GM21737 (cell line): ENCODE measurements at regions not wholly inside any gene's neighbourhood (a gene's known extent, or its start where the extent isn't known, plus 50 kb on each side); places are given as distances from the start of the nearest gene placed in this dataset.
A peak's percentile ranks its signal among the peaks of the same experiment; 100 is the strongest.
"Not testable (repeated sequence)": the region's sequence is repeated elsewhere in the genome, so short reads cannot be mapped to it uniquely, and the experiment has no call there.

Experiments used
- ATAC-seq: cut with Tn5 transposase; IDR thresholded peaks from one replicate; pipeline ENCODE4 v1.9.1; 2021; ENCODE audit warnings: mild to moderate bottlenecking, moderate library complexity; ENCODE audit not compliant: unreplicated experiment

- no peak for ATAC-seq
Measured at GRCh38 chr2:199570934-199571333, 113.2 kb upstream of the SATB2 start.

- ATAC-seq: no peak
Measured at GRCh38 chr2:199569336-199569735, 111.6 kb upstream of the SATB2 start.

- no peak for ATAC-seq
Measured at GRCh38 chr2:199558156-199558555, 100.4 kb upstream of the SATB2 start.

GRCh38 chr2:199556527-199557285 lies 99.0 kb upstream of the SATB2 start:
- no peak for ATAC-seq

- ATAC-seq: no peak
Measured at GRCh38 chr2:199554026-199554425, 96.3 kb upstream of the SATB2 start.

GRCh38 chr2:199552141-199552540 lies 94.4 kb upstream of the SATB2 start:
- no peak for ATAC-seq

- ATAC-seq: no peak
Measured at GRCh38 chr2:199543606-199544172, 86.0 kb upstream of the SATB2 start.

- ATAC-seq: no peak
Measured at GRCh38 chr2:199535445-199536177, 77.9 kb upstream of the SATB2 start.

- ATAC-seq: not testable (repeated sequence)
Measured at GRCh38 chr2:199533873-199534272, 76.1 kb upstream of the SATB2 start.

GRCh38 chr2:199527071-199527470 lies 69.3 kb upstream of the SATB2 start:
- no peak for ATAC-seq

- no peak for ATAC-seq
Measured at GRCh38 chr2:199524689-199525574, 67.2 kb upstream of the SATB2 start.

GRCh38 chr2:199509403-199509802 lies 51.7 kb upstream of the SATB2 start:
- ATAC-seq: peak; percentile 90
